ENCODE measurements at regions not wholly inside any gene's neighbourhood (a gene's known extent, or its start where the extent isn't known, plus 50 kb on each side); places are given as distances from the start of the nearest gene placed in this dataset.

DNA sequence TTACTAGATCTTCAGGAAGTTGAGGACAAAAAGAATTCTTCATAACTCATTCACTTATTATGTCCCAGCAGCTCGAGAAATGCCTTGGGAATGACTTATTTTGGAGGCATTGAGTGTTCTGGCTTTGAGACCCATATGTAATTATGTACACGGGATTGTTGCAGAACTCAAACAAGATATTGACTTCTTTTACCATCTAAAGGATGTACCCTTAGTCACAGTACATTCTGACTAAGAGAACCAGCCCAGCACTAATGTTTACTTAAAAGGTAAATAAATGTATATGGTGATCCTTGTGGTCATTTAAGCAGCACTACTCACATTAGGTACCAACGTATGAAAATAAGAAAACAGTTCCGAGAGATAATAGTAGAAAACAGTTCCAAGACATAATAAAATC, 268.9 kb downstream of the ADCYAP1 start:
- TF ChIP-seq CTCF (IDR thresholded peaks at IDR 0.05) (no peak), POLR2A (IDR thresholded peaks at IDR 0.05) (no peak), EP300 (IDR thresholded peaks at IDR 0.05) (no peak)

Measured in sigmoid colon (tissue), 4 donors.